IgD-negative memory B cell (primary cell): ENCODE measurements at regions not wholly inside any gene's neighbourhood (a gene's known extent, or its start where the extent isn't known, plus 50 kb on each side); places are given as distances from the start of the nearest gene placed in this dataset.

Experiments
- H3K27ac Mint-ChIP-seq, 3 donors: one replicate each; pipeline ENCODE4 v1.8.0; 2020 to 2022; ENCODE audit warnings: mild to moderate bottlenecking in 3 of 3, mixed read lengths in 3 of 3, moderate library complexity in 1 of 3
- H3K27me3 Mint-ChIP-seq: one replicate; pipeline ENCODE4 v1.8.0; 2021; ENCODE audit warnings: mixed read lengths
- H3K36me3 Mint-ChIP-seq: one replicate; pipeline ENCODE4 v1.8.0; 2020; ENCODE audit warnings: mild to moderate bottlenecking, mixed read lengths
- H3K4me1 Mint-ChIP-seq, 3 donors: one replicate each; pipeline ENCODE4 v1.8.0; 2020 to 2022; ENCODE audit warnings: mixed read lengths in 3 of 3, mild to moderate bottlenecking in 1 of 3
- H3K4me3 Mint-ChIP-seq, 4 donors: one replicate each; pipeline ENCODE4 v1.8.0; 2020 to 2022; ENCODE audit warnings: mild to moderate bottlenecking in 4 of 4, mixed read lengths in 4 of 4, moderate library complexity in 3 of 4
- H3K9me3 Mint-ChIP-seq, 3 donors: one replicate each; pipeline ENCODE4 v1.8.0; 2020 to 2021; ENCODE audit warnings: mixed read lengths in 3 of 3, mild to moderate bottlenecking in 1 of 3

DNA sequence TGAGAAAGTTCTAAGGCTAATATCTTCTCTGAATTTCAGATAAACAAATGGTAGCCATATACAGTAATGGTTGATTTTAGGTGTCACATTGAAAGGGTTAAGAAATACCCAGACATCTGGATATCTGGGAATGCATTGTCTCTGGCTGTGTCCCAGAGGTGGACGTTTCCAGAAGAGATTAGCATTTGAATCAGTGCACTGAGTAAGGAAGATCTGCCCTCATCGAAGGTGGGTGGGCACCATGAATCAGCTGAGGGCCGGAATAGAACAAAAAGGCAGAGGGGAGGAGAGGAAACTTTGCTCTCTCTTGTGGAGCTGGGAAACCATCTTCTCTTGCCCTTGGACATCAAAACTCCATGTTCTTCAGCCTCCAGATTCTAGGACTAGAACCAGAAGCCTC, 554.4 kb downstream of the IRX1 start:
- Mint-ChIP-seq H3K36me3 (no peaks in the 10 kb centered on the region), H3K27ac (no peak overlapping the region), H3K4me1 (no peaks in the 10 kb centered on the region), H3K4me3 (no peak overlapping the region), H3K9me3 (peaks cover 0 to 6% (median 0%) of the 10 kb centered on the region in 3 donors), H3K27me3 (no peaks in the 10 kb centered on the region)

- H3K9me3 Mint-ChIP-seq = no peaks in the 10 kb centered on the region
- no peak overlapping the region for H3K27ac Mint-ChIP-seq
- H3K36me3 Mint-ChIP-seq = no peaks in the 10 kb centered on the region
- no peaks in the 10 kb centered on the region for H3K27me3 Mint-ChIP-seq
- no peak overlapping the region for H3K4me3 Mint-ChIP-seq
- no peaks in the 10 kb centered on the region for H3K4me1 Mint-ChIP-seq
Observed at GRCh38 chr5:4156153-4156552, 560.5 kb downstream of the IRX1 start.

DNA sequence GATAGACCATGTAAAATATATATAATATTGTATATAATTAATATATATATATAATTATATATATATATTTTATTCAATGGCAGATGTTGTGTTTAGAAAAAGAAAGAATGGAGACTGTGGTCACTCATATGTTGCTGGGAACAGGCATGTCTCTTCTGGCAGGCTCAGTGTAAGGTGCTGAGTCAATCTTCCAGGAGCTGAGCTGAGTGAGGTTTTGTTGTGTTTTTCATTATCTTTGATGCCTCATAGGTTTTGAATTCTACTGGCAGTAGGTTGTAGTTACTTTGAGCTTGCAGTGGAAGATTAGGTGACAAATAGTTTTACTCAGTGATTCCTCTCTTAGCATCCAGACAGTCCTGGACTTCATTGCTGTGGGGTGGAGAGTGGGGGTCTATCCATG, 561.3 kb downstream of the IRX1 start:
- H3K9me3 Mint-ChIP-seq = peaks cover 0 to 4% (median 0%) of the 10 kb centered on the region in 3 donors
- no peak overlapping the region for H3K4me3 Mint-ChIP-seq
- H3K27ac Mint-ChIP-seq = no peak overlapping the region
- no peaks in the 10 kb centered on the region for H3K27me3 Mint-ChIP-seq
- no peaks in the 10 kb centered on the region for H3K36me3 Mint-ChIP-seq
- no peaks in the 10 kb centered on the region for H3K4me1 Mint-ChIP-seq

DNA sequence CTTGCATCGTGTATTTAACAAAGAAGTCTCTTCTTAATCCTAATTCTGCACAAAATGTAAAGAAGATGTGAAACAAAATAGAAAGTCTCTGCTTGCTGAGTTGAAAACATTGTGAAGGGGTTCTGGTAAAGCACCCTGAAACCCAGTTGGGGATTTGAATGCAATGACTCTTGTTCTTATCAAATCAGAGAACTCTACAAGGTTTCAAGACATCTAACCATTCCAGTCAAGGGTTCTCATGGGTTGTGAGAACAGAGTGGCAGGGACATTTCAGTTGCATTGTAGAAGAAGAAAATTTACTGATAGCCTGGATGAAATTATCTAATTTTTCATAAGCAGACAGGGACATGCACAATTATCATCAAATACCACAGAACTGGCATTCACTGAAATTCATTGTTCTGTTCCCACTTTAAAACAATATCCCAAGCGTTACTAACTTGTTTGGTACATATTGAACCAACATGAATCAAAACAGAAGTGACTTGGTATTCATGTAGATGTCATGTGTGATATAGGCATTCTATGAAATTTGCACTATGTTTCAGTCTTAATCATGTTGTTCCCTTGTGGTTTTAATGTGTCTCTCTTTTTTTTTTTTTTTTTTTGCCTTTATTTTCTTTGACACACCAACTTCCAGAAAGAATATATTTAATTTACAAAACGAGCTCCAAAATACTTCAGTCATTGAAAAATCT, 563.3 kb downstream of the IRX1 start:
- peaks cover 0 to 5% (median 0%) of the 10 kb centered on the region in 3 donors for H3K9me3 Mint-ChIP-seq
- H3K27me3 Mint-ChIP-seq = no peaks in the 10 kb centered on the region
- no peak overlapping the region for H3K4me3 Mint-ChIP-seq
- H3K4me1 Mint-ChIP-seq = no peaks in the 10 kb centered on the region
- no peak overlapping the region for H3K27ac Mint-ChIP-seq
- H3K36me3 Mint-ChIP-seq = no peaks in the 10 kb centered on the region

DNA sequence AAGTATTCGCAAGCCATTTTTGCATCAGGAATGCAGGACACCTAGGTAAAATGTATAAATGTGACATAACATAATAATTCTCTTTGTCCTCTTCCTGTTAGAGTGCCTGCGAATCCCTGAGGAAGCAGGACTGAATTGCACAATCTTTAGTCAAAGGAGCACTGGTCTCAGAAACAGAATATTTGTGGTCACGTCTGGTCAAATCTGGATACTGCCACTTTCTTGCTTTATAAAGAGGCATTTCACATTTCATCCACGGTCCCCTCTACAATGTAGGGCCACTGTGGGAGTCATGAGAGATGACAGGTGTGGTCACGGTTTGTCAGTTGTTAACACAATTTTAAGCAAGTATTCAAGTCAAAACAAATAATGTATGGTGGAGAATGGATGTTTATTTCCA, 564.0 kb downstream of the IRX1 start:
- no peaks in the 10 kb centered on the region for H3K36me3 Mint-ChIP-seq
- H3K27me3 Mint-ChIP-seq = no peaks in the 10 kb centered on the region
- H3K27ac Mint-ChIP-seq = no peak overlapping the region
- no peaks in the 10 kb centered on the region for H3K4me1 Mint-ChIP-seq
- peaks cover 0 to 5% (median 0%) of the 10 kb centered on the region in 3 donors for H3K9me3 Mint-ChIP-seq
- no peak overlapping the region for H3K4me3 Mint-ChIP-seq

DNA sequence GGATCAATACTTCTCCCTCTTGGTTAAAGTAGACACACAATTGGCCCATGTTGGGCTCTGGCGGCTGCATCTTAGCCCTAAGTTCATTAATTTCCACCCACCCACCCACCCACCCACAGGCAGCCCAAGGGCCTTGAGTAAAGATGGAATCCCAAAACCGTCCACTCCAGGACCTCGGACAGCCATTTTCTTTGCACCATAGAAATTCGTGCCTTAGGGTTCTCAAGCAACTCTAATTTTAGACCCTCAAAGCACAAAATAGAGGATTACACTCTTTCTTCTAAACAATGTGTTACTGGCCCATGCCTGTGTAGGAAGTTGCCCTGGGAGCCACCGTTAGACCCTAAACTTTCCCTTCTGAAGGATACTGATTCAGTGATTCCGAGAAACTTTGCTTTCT, 568.5 kb downstream of the IRX1 start:
- H3K9me3 Mint-ChIP-seq = peaks cover 0 to 10% (median 1%) of the 10 kb centered on the region in 3 donors
- H3K27ac Mint-ChIP-seq = no peak overlapping the region
- no peaks in the 10 kb centered on the region for H3K36me3 Mint-ChIP-seq
- no peak overlapping the region for H3K4me3 Mint-ChIP-seq
- no peaks in the 10 kb centered on the region for H3K27me3 Mint-ChIP-seq
- H3K4me1 Mint-ChIP-seq = no peaks in the 10 kb centered on the region

GRCh38 chr5:4180703-4181102, 585.1 kb downstream of the IRX1 start:
- H3K9me3 Mint-ChIP-seq = peaks cover 3 to 9% (median 7%) of the 10 kb centered on the region in 3 donors
- H3K36me3 Mint-ChIP-seq = peaks cover 1% of the 10 kb centered on the region
- no peaks in the 10 kb centered on the region for H3K4me1 Mint-ChIP-seq
- no peak overlapping the region for H3K27ac Mint-ChIP-seq
- H3K4me3 Mint-ChIP-seq = no peak overlapping the region
- no peaks in the 10 kb centered on the region for H3K27me3 Mint-ChIP-seq

DNA sequence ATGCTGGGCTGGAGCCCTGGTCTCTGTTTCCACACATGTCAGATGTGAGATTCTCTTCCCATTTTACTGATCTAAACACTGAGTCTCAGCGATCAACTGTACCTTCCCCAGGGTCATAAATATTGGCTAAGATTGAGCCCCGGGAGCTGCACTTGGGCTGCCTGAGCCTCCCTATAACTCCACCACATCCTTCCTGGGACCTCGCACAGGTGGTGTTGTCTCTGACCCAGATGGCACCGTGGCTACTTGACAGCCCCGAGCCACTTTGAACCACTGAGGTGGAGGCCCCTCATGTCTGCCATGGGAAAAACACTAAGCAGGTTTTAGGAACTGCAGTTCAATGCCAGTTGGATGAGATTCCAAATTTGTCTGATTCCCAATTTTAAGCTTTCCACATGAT, 586.5 kb downstream of the IRX1 start:
- no peaks in the 10 kb centered on the region for H3K4me1 Mint-ChIP-seq
- no peaks in the 10 kb centered on the region for H3K27me3 Mint-ChIP-seq
- peaks cover 1% of the 10 kb centered on the region for H3K36me3 Mint-ChIP-seq
- peaks cover 3 to 9% (median 7%) of the 10 kb centered on the region in 3 donors for H3K9me3 Mint-ChIP-seq
- no peak overlapping the region for H3K4me3 Mint-ChIP-seq
- H3K27ac Mint-ChIP-seq = no peak overlapping the region

GRCh38 chr5:4185127-4185526, 589.5 kb downstream of the IRX1 start:
- no peak overlapping the region for H3K4me3 Mint-ChIP-seq
- H3K27me3 Mint-ChIP-seq = no peaks in the 10 kb centered on the region
- H3K36me3 Mint-ChIP-seq = no peaks in the 10 kb centered on the region
- H3K27ac Mint-ChIP-seq = no peak overlapping the region
- peaks cover 2 to 14% (median 5%) of the 10 kb centered on the region in 3 donors for H3K9me3 Mint-ChIP-seq
- H3K4me1 Mint-ChIP-seq = no peaks in the 10 kb centered on the region

DNA sequence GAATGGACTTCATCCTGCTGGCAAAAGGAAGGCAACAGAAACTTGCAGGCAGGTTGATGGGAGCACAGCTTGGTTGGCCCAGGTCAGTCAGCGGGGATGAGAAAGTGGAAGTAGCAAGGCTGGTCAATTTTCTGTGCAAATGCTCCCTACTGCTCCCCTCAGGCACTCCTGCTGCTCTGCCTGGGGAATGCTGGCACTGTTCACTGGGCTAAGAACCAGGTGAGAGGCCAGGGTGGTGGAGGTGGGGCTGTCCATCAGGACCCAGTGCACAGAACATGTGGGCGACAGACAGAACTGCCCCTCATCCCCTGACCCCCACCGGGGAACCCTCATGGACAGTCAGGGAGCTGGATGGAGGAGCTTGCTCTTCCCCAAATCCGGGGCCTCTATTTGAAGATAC, 593.1 kb downstream of the IRX1 start:
- no peaks in the 10 kb centered on the region for H3K36me3 Mint-ChIP-seq
- no peaks in the 10 kb centered on the region for H3K27me3 Mint-ChIP-seq
- peaks cover 4 to 12% (median 6%) of the 10 kb centered on the region in 3 donors for H3K9me3 Mint-ChIP-seq
- no peaks in the 10 kb centered on the region for H3K4me1 Mint-ChIP-seq
- no peak overlapping the region for H3K4me3 Mint-ChIP-seq
- H3K27ac Mint-ChIP-seq = no peak overlapping the region

GRCh38 chr5:4189317-4189716, 593.7 kb downstream of the IRX1 start:
- H3K4me3 Mint-ChIP-seq = no peak overlapping the region
- no peaks in the 10 kb centered on the region for H3K4me1 Mint-ChIP-seq
- no peaks in the 10 kb centered on the region for H3K27me3 Mint-ChIP-seq
- no peaks in the 10 kb centered on the region for H3K36me3 Mint-ChIP-seq
- H3K9me3 Mint-ChIP-seq = peaks cover 1 to 9% (median 4%) of the 10 kb centered on the region in 3 donors
- no peak overlapping the region for H3K27ac Mint-ChIP-seq

- H3K36me3 Mint-ChIP-seq = no peaks in the 10 kb centered on the region
- H3K4me3 Mint-ChIP-seq = no peak overlapping the region
- no peaks in the 10 kb centered on the region for H3K27me3 Mint-ChIP-seq
- peaks cover 1 to 6% (median 3%) of the 10 kb centered on the region in 3 donors for H3K9me3 Mint-ChIP-seq
- no peak overlapping the region for H3K27ac Mint-ChIP-seq
- H3K4me1 Mint-ChIP-seq = no peaks in the 10 kb centered on the region
Observed at GRCh38 chr5:4191041-4191440, 595.4 kb downstream of the IRX1 start.

DNA sequence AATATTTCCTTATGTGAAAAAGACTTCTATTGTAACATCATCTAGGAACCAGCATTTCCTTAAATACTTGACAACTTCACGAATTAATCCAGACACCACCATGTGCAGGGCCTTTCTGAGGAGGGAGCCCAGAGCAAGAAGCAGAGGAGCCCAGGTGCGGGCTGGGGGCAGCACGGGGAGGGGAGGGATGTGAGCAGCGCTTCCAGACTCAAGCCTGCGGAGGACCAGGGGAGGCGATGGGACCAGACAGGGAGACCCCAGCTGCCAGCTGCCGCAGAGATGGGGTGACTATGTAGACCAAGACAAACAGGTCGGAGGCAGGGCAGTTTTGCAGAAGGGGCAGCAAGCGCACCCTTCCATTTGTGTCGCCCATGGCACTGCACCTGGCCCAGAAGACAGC, 596.1 kb downstream of the IRX1 start:
- Mint-ChIP-seq H3K27ac (no peak overlapping the region), H3K9me3 (peaks cover 1 to 9% (median 3%) of the 10 kb centered on the region in 3 donors), H3K4me3 (no peak overlapping the region), H3K4me1 (no peaks in the 10 kb centered on the region), H3K36me3 (no peaks in the 10 kb centered on the region), H3K27me3 (no peaks in the 10 kb centered on the region)

- no peaks in the 10 kb centered on the region for H3K27me3 Mint-ChIP-seq
- H3K9me3 Mint-ChIP-seq = peaks cover 1 to 9% (median 3%) of the 10 kb centered on the region in 3 donors
- H3K4me3 Mint-ChIP-seq = no peak overlapping the region
- H3K4me1 Mint-ChIP-seq = no peaks in the 10 kb centered on the region
- H3K36me3 Mint-ChIP-seq = no peaks in the 10 kb centered on the region
- H3K27ac Mint-ChIP-seq = no peak overlapping the region
Observed at GRCh38 chr5:4192111-4192510, 596.5 kb downstream of the IRX1 start.

DNA sequence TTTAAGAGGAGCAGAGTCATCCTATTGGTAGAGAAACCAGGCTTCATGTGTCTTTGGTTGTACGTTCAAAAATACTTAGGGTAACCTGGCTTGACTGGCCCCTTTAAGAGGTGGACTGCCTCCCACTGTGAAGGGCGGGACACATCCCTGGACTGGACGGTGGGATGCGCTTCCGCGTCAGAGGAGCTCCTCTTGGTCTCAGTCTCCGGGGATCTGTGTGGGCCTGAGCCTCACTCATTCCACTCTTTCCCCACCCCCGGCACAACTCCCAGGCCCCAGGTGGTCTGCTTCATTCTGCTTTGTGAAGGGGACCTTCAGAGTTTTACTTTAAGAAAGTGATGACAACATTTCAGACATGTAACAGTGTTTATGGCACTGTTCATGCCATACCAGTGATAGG, 601.1 kb downstream of the IRX1 start:
- Mint-ChIP-seq H3K4me1 (no peaks in the 10 kb centered on the region), H3K4me3 (no peak overlapping the region), H3K27ac (no peak overlapping the region), H3K27me3 (no peaks in the 10 kb centered on the region), H3K9me3 (peaks cover 0 to 11% (median 2%) of the 10 kb centered on the region in 3 donors), H3K36me3 (no peaks in the 10 kb centered on the region)

DNA sequence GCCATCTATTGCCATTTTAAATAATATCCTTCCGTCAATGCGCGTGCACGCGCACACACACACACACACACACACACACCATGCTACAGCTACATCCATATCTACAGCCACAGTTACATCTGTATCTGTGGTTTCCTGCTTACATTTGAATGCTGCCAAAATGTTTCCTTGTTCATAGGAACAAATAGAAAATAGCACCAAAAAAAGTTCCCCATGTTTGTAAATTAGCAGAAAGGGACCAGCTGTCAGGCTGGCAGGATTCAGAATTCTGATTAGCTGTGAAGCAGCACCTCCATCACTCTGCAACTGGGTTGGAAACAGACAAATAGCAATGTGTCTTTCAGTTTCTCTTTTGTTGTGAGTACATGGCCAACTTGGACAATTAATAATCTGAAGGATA, 601.5 kb downstream of the IRX1 start:
- Mint-ChIP-seq H3K9me3 (peaks cover 0 to 11% (median 2%) of the 10 kb centered on the region in 3 donors), H3K27ac (no peak overlapping the region), H3K4me1 (no peaks in the 10 kb centered on the region), H3K36me3 (no peaks in the 10 kb centered on the region), H3K27me3 (no peaks in the 10 kb centered on the region), H3K4me3 (no peak overlapping the region)
